Daoy (cell line): ENCODE measurements at regions not wholly inside any gene's neighbourhood (a gene's known extent, or its start where the extent isn't known, plus 50 kb on each side); places are given as distances from the start of the nearest gene placed in this dataset.

Experiments
- DNase-seq: peaks from one replicate; pipeline ENCODE4 v3.0.0-alpha.2; 2015; ENCODE audit warnings: low read depth

- no peak for DNase-seq
Measured at GRCh38 chr11:43250309-43250708, 61.5 kb upstream of the API5 start.

- no peak for DNase-seq
Measured at GRCh38 chr11:43261775-43262174, 50.0 kb upstream of the API5 start.
